Keratinocyte (primary cell): ENCODE measurements at regions not wholly inside any gene's neighbourhood (a gene's known extent, or its start where the extent isn't known, plus 50 kb on each side); places are given as distances from the start of the nearest gene placed in this dataset.

ENCODE experiments used
- DNase-seq: peaks from one replicate; pipeline ENCODE4 v3.0.0-alpha.2; 2011; ENCODE audit warnings: low read depth, missing footprints, low spot score
- FAIRE-seq: peaks from 2 replicates; lab custom pipeline; 2011; peaks lifted over from hg19 to GRCh38; lab: Jason Lieb, UNC
- H2AFZ ChIP-seq: 2 replicates; pipeline ENCODE4 v1.6.0; 2012; ENCODE audit warnings: low read length, control low read depth, inconsistent platforms; ENCODE audit not compliant: control insufficient read depth
- H3K27ac ChIP-seq: 2 replicates; pipeline ENCODE4 v1.5.1; 2011; ENCODE audit warnings: low read length; ENCODE audit not compliant: control insufficient read depth, insufficient read depth
- H3K27me3 ChIP-seq: 3 replicates; pipeline ENCODE4 v1.6.0; 2011; ENCODE audit warnings: low read length; ENCODE audit not compliant: control insufficient read depth, insufficient read depth; ENCODE audit errors: extremely low read depth
- H3K36me3 ChIP-seq, 2 experiments: 2 replicates in 1 of 2; 3 replicates in 1 of 2; pipeline ENCODE4 v1.5.1; 2011; ENCODE audit warnings: low read length in 2 of 2, mild to moderate bottlenecking in 1 of 2; ENCODE audit not compliant: control insufficient read depth in 2 of 2, insufficient read depth in 2 of 2; ENCODE audit errors: extremely low read depth in 1 of 2
- H3K4me1 ChIP-seq: 3 replicates; pipeline ENCODE4 v1.5.1; 2011; ENCODE audit warnings: low read length; ENCODE audit not compliant: control insufficient read depth, insufficient read depth; ENCODE audit errors: extremely low read depth
- H3K4me2 ChIP-seq: 3 replicates; pipeline ENCODE4 v1.6.0; 2011; ENCODE audit warnings: low read depth, low read length; ENCODE audit not compliant: control insufficient read depth, insufficient read depth; ENCODE audit errors: extremely low read depth
- H3K4me3 ChIP-seq, 3 experiments: fragments of 200-600 bp in 1 of 3; sonication (generic) in 1 of 3; 2 replicates in 2 of 3; 3 replicates in 1 of 3; pipeline ENCODE4 v1.5.1; 2011 to 2016; ENCODE audit warnings: low read length in 3 of 3, mild to moderate bottlenecking in 3 of 3, control low read depth in 2 of 3, inconsistent platforms in 1 of 3, low read depth in 1 of 3, mixed read lengths in 1 of 3, mixed run types in 1 of 3, moderate library complexity in 1 of 3; ENCODE audit not compliant: control insufficient read depth in 2 of 3, insufficient read depth in 2 of 3; ENCODE audit errors: extremely low read depth in 1 of 3
- H3K79me2 ChIP-seq: 2 replicates; pipeline ENCODE4 v1.6.0; 2012; ENCODE audit warnings: low read length; ENCODE audit not compliant: control insufficient read depth, insufficient read depth
- H3K9ac ChIP-seq: 3 replicates; pipeline ENCODE4 v1.6.0; 2011; ENCODE audit warnings: low read length; ENCODE audit not compliant: control insufficient read depth, insufficient read depth; ENCODE audit errors: extremely low read depth
- H3K9me1 ChIP-seq: 3 replicates; pipeline ENCODE4 v1.6.0; 2011; ENCODE audit warnings: low read length; ENCODE audit not compliant: control insufficient read depth, insufficient read depth; ENCODE audit errors: extremely low read depth
- H3K9me3 ChIP-seq: 2 replicates; pipeline ENCODE4 v1.5.1; 2012; ENCODE audit warnings: low read depth, low read length; ENCODE audit not compliant: control insufficient read depth
- H4K20me1 ChIP-seq: 3 replicates; pipeline ENCODE4 v1.6.0; 2011; ENCODE audit warnings: low read length; ENCODE audit not compliant: control insufficient read depth, insufficient read depth; ENCODE audit errors: extremely low read depth
- EZH2 ChIP-seq: IDR thresholded peaks from one replicate; pipeline ENCODE4 v1.6.1; 2012; ENCODE audit warnings: inconsistent platforms, mild to moderate bottlenecking, low read length, moderate library complexity
- dilution Hi-C: fragments of 300-500 bp; cut with MboI; formaldehyde crosslinking; loops from one replicate; pipeline ENCODE4 v1.7.0; 2020; ENCODE audit warnings: low sequenced_read_pairs; ENCODE audit not compliant: extremely low pct_ligation_motif_present
- TF ChIP-seq, protein P1 (sequence below), 3 experiments: IDR thresholded peaks in 1 of 3; conservative IDR thresholded peaks in 1 of 3; optimal IDR thresholded peaks in 1 of 3; 2 replicates in 2 of 3; 3 replicates in 1 of 3; pipeline versions ENCODE3 to v1.5.1; 2011; ENCODE audit warnings: low read length in 3 of 3, mild to moderate bottlenecking in 3 of 3, moderate library complexity in 2 of 3, control low read depth in 1 of 3, inconsistent platforms in 1 of 3; ENCODE audit not compliant: insufficient read depth in 2 of 3; ENCODE audit errors: extremely low read depth in 1 of 3

GRCh38 chr19:27772059-27772458 lies 1440.9 kb downstream of the UQCRFS1 start:
- H3K9me1 ChIP-seq = no peaks in the 10 kb centered on the region
- H3K27me3 ChIP-seq = no peaks in the 10 kb centered on the region
- no peak overlapping the region for H2AFZ ChIP-seq
- H3K36me3 ChIP-seq = peaks cover 7 to 17% of the 10 kb centered on the region in 2 experiments
- DNase-seq (no peak), FAIRE-seq (no peak)
- peaks cover 13% of the 10 kb centered on the region for H3K9me3 ChIP-seq
- no peaks in the 10 kb centered on the region for H4K20me1 ChIP-seq
- TF ChIP-seq EZH2 = no peak
- TF ChIP-seq, protein P1, sequence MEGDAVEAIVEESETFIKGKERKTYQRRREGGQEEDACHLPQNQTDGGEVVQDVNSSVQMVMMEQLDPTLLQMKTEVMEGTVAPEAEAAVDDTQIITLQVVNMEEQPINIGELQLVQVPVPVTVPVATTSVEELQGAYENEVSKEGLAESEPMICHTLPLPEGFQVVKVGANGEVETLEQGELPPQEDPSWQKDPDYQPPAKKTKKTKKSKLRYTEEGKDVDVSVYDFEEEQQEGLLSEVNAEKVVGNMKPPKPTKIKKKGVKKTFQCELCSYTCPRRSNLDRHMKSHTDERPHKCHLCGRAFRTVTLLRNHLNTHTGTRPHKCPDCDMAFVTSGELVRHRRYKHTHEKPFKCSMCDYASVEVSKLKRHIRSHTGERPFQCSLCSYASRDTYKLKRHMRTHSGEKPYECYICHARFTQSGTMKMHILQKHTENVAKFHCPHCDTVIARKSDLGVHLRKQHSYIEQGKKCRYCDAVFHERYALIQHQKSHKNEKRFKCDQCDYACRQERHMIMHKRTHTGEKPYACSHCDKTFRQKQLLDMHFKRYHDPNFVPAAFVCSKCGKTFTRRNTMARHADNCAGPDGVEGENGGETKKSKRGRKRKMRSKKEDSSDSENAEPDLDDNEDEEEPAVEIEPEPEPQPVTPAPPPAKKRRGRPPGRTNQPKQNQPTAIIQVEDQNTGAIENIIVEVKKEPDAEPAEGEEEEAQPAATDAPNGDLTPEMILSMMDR (optimal IDR thresholded peaks at IDR 0.05 in 1 of 3, IDR thresholded peaks at IDR 0.05 in 1 of 3, conservative IDR thresholded peaks at IDR 0.05 in 1 of 3; ENCODE audit: extremely low read depth in 1 of 3, insufficient read depth in 2 of 3, low read length in 3 of 3) = no peak
- no peak overlapping the region for H3K4me3 ChIP-seq
- dilution Hi-C loops = no loop called here
- no peak overlapping the region for H3K9ac ChIP-seq
- no peaks in the 10 kb centered on the region for H3K79me2 ChIP-seq
- no peak overlapping the region for H3K4me2 ChIP-seq
- no peaks in the 10 kb centered on the region for H3K4me1 ChIP-seq
- H3K27ac ChIP-seq = no peak overlapping the region

- Histone ChIP-seq H3K4me3 (no peak overlapping the region), H3K4me2 (no peak overlapping the region), H4K20me1 (no peaks in the 10 kb centered on the region), H3K27me3 (no peaks in the 10 kb centered on the region), H3K4me1 (no peaks in the 10 kb centered on the region), H3K27ac (no peak overlapping the region), H3K36me3 (peaks cover 5 to 14% of the 10 kb centered on the region in 2 experiments), H3K9me1 (no peaks in the 10 kb centered on the region), H2AFZ (no peak overlapping the region), H3K9ac (no peak overlapping the region), H3K79me2 (no peaks in the 10 kb centered on the region), H3K9me3 (peaks cover 13% of the 10 kb centered on the region)
- dilution Hi-C loops = no loop called here
- DNase-seq (no peak), FAIRE-seq (no peak)
- TF ChIP-seq, protein P1 (optimal IDR thresholded peaks at IDR 0.05 in 1 of 3, IDR thresholded peaks at IDR 0.05 in 1 of 3, conservative IDR thresholded peaks at IDR 0.05 in 1 of 3; ENCODE audit: extremely low read depth in 1 of 3, insufficient read depth in 2 of 3, low read length in 3 of 3) = no peak
- TF ChIP-seq EZH2 = no peak
Measured at GRCh38 chr19:27770095-27770494, 1442.9 kb downstream of the UQCRFS1 start.
